GM12878 (cell line): ENCODE measurements at regions not wholly inside any gene's neighbourhood (a gene's known extent, or its start where the extent isn't known, plus 50 kb on each side); places are given as distances from the start of the nearest gene placed in this dataset.

Experiments used
- ATAC-seq: fragments of 200-7000 bp; cut with Tn5 transposase; 3 replicates; pipeline ENCODE4 v1.9.1; 2020; ENCODE audit warnings: mild to moderate bottlenecking, moderate library complexity
- BruUV-seq: library from RNA; stranded (reverse); fragments of 400-500 nt; replicated peaks from 2 replicates; lab custom pipeline; 2021; lab: Mats Ljungman, UMichigan
- CTCF ChIA-PET: fragments of 300-600 bp; sonication (Branson Sonifier 250); formaldehyde crosslinking; extraction: SDS; loops from one replicate; lab custom pipeline; 2021; ENCODE audit warnings: inconsistent platforms; lab: Yijun Ruan, JAX
- POLR2A ChIA-PET: fragments of 350-600 bp; formaldehyde crosslinking; extraction: SDS; loops from one replicate; lab custom pipeline; 2021; ENCODE audit warnings: inconsistent platforms; lab: Charles Lee
- RAD21 ChIA-PET: fragments of 300-600 bp; sonication (Branson Sonifier 250); formaldehyde crosslinking; loops from one replicate; lab custom pipeline; 2023; ENCODE audit warnings: antibody characterized with exemption; ENCODE audit not compliant: unreplicated experiment; lab: Charles Lee
- SMC1A ChIA-PET: fragments of 300-600 bp; sonication (Branson Sonifier 250); formaldehyde crosslinking; loops from one replicate; lab custom pipeline; 2023; ENCODE audit not compliant: unreplicated experiment, uncharacterized antibody; lab: Charles Lee
- DNase-seq: peaks from one replicate; pipeline ENCODE4 v3.0.0-alpha.2; 2011; ENCODE audit warnings: low read depth, low spot score
- FAIRE-seq: peaks from 3 replicates; lab custom pipeline; 2011; peaks lifted over from hg19 to GRCh38; lab: Jason Lieb, UNC
- H2AFZ ChIP-seq: 2 replicates; pipeline ENCODE4 v1.6.0; 2011; ENCODE audit warnings: low read depth, low read length, control low read depth; ENCODE audit not compliant: control insufficient read depth
- H3K27ac ChIP-seq: 2 replicates; pipeline ENCODE4 v1.5.1; 2011; ENCODE audit warnings: control low read depth; ENCODE audit not compliant: control insufficient read depth, insufficient read depth
- H3K27me3 ChIP-seq, 2 experiments: replicated peaks in 1 of 2; 2 replicates each; pipeline versions ENCODE4 v1.6.0 to v1.6.1; 2011; ENCODE audit warnings: low read length in 1 of 2; ENCODE audit not compliant: control insufficient read depth in 2 of 2, insufficient read depth in 2 of 2
- H3K36me3 ChIP-seq, 2 experiments: 2 replicates each; pipeline ENCODE4 v1.5.1; 2011; ENCODE audit warnings: low read length in 1 of 2; ENCODE audit not compliant: control insufficient read depth in 2 of 2, insufficient read depth in 2 of 2
- H3K4me1 ChIP-seq: 2 replicates; pipeline ENCODE4 v1.6.1; 2011; ENCODE audit warnings: mild to moderate bottlenecking, low read length, moderate library complexity, mixed read lengths; ENCODE audit not compliant: control insufficient read depth, insufficient read depth
- H3K4me2 ChIP-seq: 2 replicates; pipeline ENCODE4 v1.6.0; 2011; ENCODE audit warnings: control low read depth; ENCODE audit not compliant: control insufficient read depth, insufficient read depth
- H3K4me3 ChIP-seq: fragments of 200-600 bp; sonication (generic); 2 replicates; pipeline ENCODE4 v1.5.1; 2016
- H3K79me2 ChIP-seq: 2 replicates; pipeline ENCODE4 v1.6.0; 2011; ENCODE audit warnings: low read length; ENCODE audit not compliant: control insufficient read depth, insufficient read depth
- H3K9ac ChIP-seq: 2 replicates; pipeline ENCODE4 v1.8.0; 2011; ENCODE audit warnings: low read length, control low read depth, mixed read lengths; ENCODE audit not compliant: control insufficient read depth, insufficient read depth
- H3K9me3 ChIP-seq: replicated peaks from 3 replicates; pipeline ENCODE4 v1.5.1; 2011; ENCODE audit warnings: mild to moderate bottlenecking, low read length; ENCODE audit not compliant: control insufficient read depth, insufficient read depth
- H4K20me1 ChIP-seq: 2 replicates; pipeline ENCODE4 v1.6.0; 2011; ENCODE audit not compliant: control insufficient read depth, insufficient read depth
- BRCA1 ChIP-seq: IDR thresholded peaks from 2 replicates; pipeline ENCODE4 v1.6.1; 2011; ENCODE audit warnings: low read depth, low read length, improper control_type of control experiment
- E4F1 ChIP-seq: fragments of 450-650 bp; IDR thresholded peaks from 2 replicates; pipeline ENCODE4 v1.6.1; 2018; ENCODE audit warnings: borderline replicate concordance, mild to moderate bottlenecking; ENCODE audit not compliant: partially characterized antibody
- HSF1 ChIP-seq: fragments of 150-350 bp; IDR thresholded peaks from 2 replicates; pipeline ENCODE4 v1.6.1; 2014; ENCODE audit warnings: mild to moderate bottlenecking, low read depth, low read length
- KLF5 ChIP-seq: fragments of 450-650 bp; IDR thresholded peaks from 2 replicates; pipeline ENCODE4 v1.6.1; 2014; ENCODE audit warnings: mild to moderate bottlenecking; ENCODE audit not compliant: partially characterized antibody
- MEF2A ChIP-seq: IDR thresholded peaks from 2 replicates; pipeline ENCODE4 v1.6.1; 2011; ENCODE audit warnings: low read depth, mild to moderate bottlenecking, low read length, moderate library complexity; ENCODE audit not compliant: insufficient read depth
- PAX8 ChIP-seq: fragments of 450-650 bp; IDR thresholded peaks from 2 replicates; pipeline ENCODE4 v1.6.1; 2017; ENCODE audit warnings: mild to moderate bottlenecking, moderate library complexity
- PRDM15 ChIP-seq: fragments of 450-650 bp; formaldehyde crosslinking; IDR thresholded peaks from 2 replicates; pipeline ENCODE4 v1.4.0; 2020; ENCODE audit warnings: mild to moderate bottlenecking, moderate library complexity
- RB1 ChIP-seq: fragments of 450-650 bp; formaldehyde crosslinking; IDR thresholded peaks from 2 replicates; pipeline ENCODE4 v1.6.1; 2017; ENCODE audit warnings: mild to moderate bottlenecking, borderline replicate concordance
- RUNX3 ChIP-seq: IDR thresholded peaks from 2 replicates; pipeline ENCODE4 v1.6.1; 2012; ENCODE audit warnings: low read length, inconsistent platforms
- SMC3 ChIP-seq: IDR thresholded peaks from 2 replicates; pipeline ENCODE4 v1.6.1; 2011; ENCODE audit warnings: low read length, improper control_type of control experiment, borderline replicate concordance
- SPI1 ChIP-seq: IDR thresholded peaks from 2 replicates; pipeline ENCODE4 v1.6.1; 2011; ENCODE audit warnings: low read depth, mild to moderate bottlenecking, low read length, moderate library complexity, borderline replicate concordance; ENCODE audit not compliant: insufficient read depth
- WRNIP1 ChIP-seq: IDR thresholded peaks from 2 replicates; pipeline ENCODE4 v1.6.1; 2011; ENCODE audit warnings: low read depth, low read length, improper control_type of control experiment, borderline replicate concordance
- ZNF384 ChIP-seq: IDR thresholded peaks from 2 replicates; pipeline ENCODE4 v1.6.1; 2012; ENCODE audit warnings: low read depth, mild to moderate bottlenecking, low read length, improper control_type of control experiment, borderline replicate concordance
- WGBS: methylation state at CpG from one replicate; pipeline ENCODE4 v1.1.6; 2016; ENCODE audit warnings: low lambda C conversion rate; ENCODE audit not compliant: insufficient replicate concordance, insufficient coverage; ENCODE audit errors: missing lambda C conversion rate; 5-methylcytosine and 5-hydroxymethylcytosine counted together
- in situ Hi-C: fragments of 300-500 bp; cut with MboI; formaldehyde crosslinking; loops from 9 replicates; pipeline ENCODE4 v1.14.3; 2018; ENCODE audit warnings: mixed read lengths
- intact Hi-C: fragments of 100-400 bp; cut with micrococcal nuclease; formaldehyde crosslinking; loops from one replicate; pipeline ENCODE4 v1.14.2; 2022; ENCODE audit not compliant: unreplicated experiment
- TF ChIP-seq, protein P1 (sequence below): IDR thresholded peaks from 2 replicates; pipeline ENCODE4 v1.6.1; 2012; ENCODE audit warnings: mild to moderate bottlenecking, low read depth, low read length

DNA sequence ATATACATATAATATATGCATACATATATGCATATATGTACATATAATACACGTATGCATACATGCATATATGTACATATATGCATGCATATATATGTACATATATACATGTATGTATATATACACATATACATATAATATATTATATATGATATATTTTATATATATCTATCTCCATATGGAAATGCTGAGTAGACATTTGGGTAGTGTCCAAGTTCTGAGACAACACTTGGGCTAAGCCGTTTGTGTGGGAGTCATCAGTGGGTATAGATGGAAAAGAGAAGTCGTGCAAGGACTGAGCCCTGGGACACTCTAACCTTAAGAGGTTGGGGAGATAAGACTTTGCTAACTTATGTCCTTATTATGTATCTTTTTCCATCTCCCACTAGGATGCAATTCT, 165.2 kb upstream of the PODXL start:
- Histone ChIP-seq H3K79me2 (no peaks in the 10 kb centered on the region), H3K4me3 (no peak overlapping the region)
- no TSS peak for BruUV-seq
- intact Hi-C loops: no loop called here
- POLR2A ChIA-PET: no interaction called here
- 0% methylated on average over 3 of the region's 3 CpGs for WGBS
- no peak for TF ChIP-seq KLF5
- no peak for TF ChIP-seq RB1
- no peak for TF ChIP-seq E4F1
- no peak for TF ChIP-seq SPI1
- no peak for TF ChIP-seq ZNF384
- no peak for TF ChIP-seq PRDM15 (CRISPR knock-in tag)
- TF ChIP-seq WRNIP1: no peak
- TF ChIP-seq BRCA1: no peak
- no peak for TF ChIP-seq SMC3
- TF ChIP-seq RUNX3: no peak
- no peak for TF ChIP-seq PAX8
- TF ChIP-seq HSF1: no peak
- TF ChIP-seq, protein P1, sequence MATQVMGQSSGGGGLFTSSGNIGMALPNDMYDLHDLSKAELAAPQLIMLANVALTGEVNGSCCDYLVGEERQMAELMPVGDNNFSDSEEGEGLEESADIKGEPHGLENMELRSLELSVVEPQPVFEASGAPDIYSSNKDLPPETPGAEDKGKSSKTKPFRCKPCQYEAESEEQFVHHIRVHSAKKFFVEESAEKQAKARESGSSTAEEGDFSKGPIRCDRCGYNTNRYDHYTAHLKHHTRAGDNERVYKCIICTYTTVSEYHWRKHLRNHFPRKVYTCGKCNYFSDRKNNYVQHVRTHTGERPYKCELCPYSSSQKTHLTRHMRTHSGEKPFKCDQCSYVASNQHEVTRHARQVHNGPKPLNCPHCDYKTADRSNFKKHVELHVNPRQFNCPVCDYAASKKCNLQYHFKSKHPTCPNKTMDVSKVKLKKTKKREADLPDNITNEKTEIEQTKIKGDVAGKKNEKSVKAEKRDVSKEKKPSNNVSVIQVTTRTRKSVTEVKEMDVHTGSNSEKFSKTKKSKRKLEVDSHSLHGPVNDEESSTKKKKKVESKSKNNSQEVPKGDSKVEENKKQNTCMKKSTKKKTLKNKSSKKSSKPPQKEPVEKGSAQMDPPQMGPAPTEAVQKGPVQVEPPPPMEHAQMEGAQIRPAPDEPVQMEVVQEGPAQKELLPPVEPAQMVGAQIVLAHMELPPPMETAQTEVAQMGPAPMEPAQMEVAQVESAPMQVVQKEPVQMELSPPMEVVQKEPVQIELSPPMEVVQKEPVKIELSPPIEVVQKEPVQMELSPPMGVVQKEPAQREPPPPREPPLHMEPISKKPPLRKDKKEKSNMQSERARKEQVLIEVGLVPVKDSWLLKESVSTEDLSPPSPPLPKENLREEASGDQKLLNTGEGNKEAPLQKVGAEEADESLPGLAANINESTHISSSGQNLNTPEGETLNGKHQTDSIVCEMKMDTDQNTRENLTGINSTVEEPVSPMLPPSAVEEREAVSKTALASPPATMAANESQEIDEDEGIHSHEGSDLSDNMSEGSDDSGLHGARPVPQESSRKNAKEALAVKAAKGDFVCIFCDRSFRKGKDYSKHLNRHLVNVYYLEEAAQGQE: no peak
- TF ChIP-seq MEF2A: no peak
- TF ChIP-seq, all 136 proteins: peak for 0
- Histone ChIP-seq H3K9ac (no peak overlapping the region), H4K20me1 (no peaks in the 10 kb centered on the region), H3K9me3 (no peaks in the 10 kb centered on the region), H3K36me3 (no peaks in the 10 kb centered on the region), H3K27ac (no peak overlapping the region), H3K4me2 (no peak overlapping the region), H3K27me3 (no peaks in the 10 kb centered on the region; a peak in 2 of 4 replicates), H2AFZ (no peak overlapping the region), H3K4me1 (no peaks in the 10 kb centered on the region)
- in situ Hi-C loops: no loop called here
- FAIRE-seq (no peak), DNase-seq (no peak), ATAC-seq (no peak)
- ChIA-PET SMC1A (no interaction called here), CTCF (no interaction called here), RAD21 (no interaction called here)
